Endothelial cell of umbilical vein (primary cell): ENCODE measurements at regions not wholly inside any gene's neighbourhood (a gene's known extent, or its start where the extent isn't known, plus 50 kb on each side); places are given as distances from the start of the nearest gene placed in this dataset.

Experiments used
- BruUV-seq: library from RNA; stranded (reverse); fragments of 400-500 nt; replicated peaks from 2 replicates; lab custom pipeline; 2021; lab: Mats Ljungman, UMichigan
- CTCF ChIA-PET: fragments of 300-600, 350-600 bp; sonication (Branson Sonifier 250); formaldehyde crosslinking; loops from one replicate; lab custom pipeline; 2021; ENCODE audit warnings: antibody characterized with exemption, inconsistent platforms; lab: Charles Lee
- POLR2A ChIA-PET: fragments of 300-600, 350-600 bp; sonication (Branson Sonifier 250); formaldehyde crosslinking; loops from one replicate; lab custom pipeline; 2021; ENCODE audit warnings: antibody characterized with exemption, inconsistent platforms; lab: Charles Lee
- DNase-seq: peaks from one replicate; pipeline ENCODE4 v3.0.0-alpha.2; 2011; ENCODE audit warnings: low read depth, low spot score
- FAIRE-seq: peaks from 2 replicates; lab custom pipeline; 2011; peaks lifted over from hg19 to GRCh38; lab: Jason Lieb, UNC
- H2AFZ ChIP-seq: 2 replicates; pipeline ENCODE4 v1.6.0; 2012; ENCODE audit warnings: low read depth, low read length, control low read depth, inconsistent platforms
- H3K27ac ChIP-seq: 2 replicates; pipeline ENCODE4 v1.5.1; 2011; ENCODE audit warnings: low read depth, mild to moderate bottlenecking, control low read depth, low read length, moderate library complexity; ENCODE audit not compliant: insufficient read depth
- H3K27me3 ChIP-seq, 2 experiments: 2 replicates each; pipeline versions ENCODE4 v1.6.0 to v1.6.1; 2011; ENCODE audit warnings: low read length in 2 of 2, mixed read lengths in 1 of 2; ENCODE audit not compliant: control insufficient read depth in 2 of 2, insufficient read depth in 2 of 2
- H3K36me3 ChIP-seq, 2 experiments: 2 replicates in 1 of 2; 3 replicates in 1 of 2; pipeline ENCODE4 v1.5.1; 2011; ENCODE audit warnings: low read length in 2 of 2, mild to moderate bottlenecking in 1 of 2, moderate library complexity in 1 of 2; ENCODE audit not compliant: control insufficient read depth in 2 of 2, insufficient read depth in 2 of 2; ENCODE audit errors: extremely low read depth in 1 of 2
- H3K4me1 ChIP-seq: 3 replicates; pipeline ENCODE4 v1.5.1; 2011; ENCODE audit warnings: mild to moderate bottlenecking, low read length; ENCODE audit not compliant: control insufficient read depth, insufficient read depth; ENCODE audit errors: extremely low read depth
- H3K4me2 ChIP-seq: 2 replicates; pipeline ENCODE4 v1.6.1; 2011; ENCODE audit warnings: low read length, control low read depth, mixed read lengths; ENCODE audit not compliant: insufficient read depth
- H3K4me3 ChIP-seq, 3 experiments: fragments of 200-600 bp in 1 of 3; sonication (generic), shearing (Covaris generic) in 1 of 3; replicated peaks in 1 of 3; 2 replicates each; pipeline ENCODE4 v1.5.1; 2011 to 2016; ENCODE audit warnings: control low read depth in 3 of 3, low read length in 3 of 3, mild to moderate bottlenecking in 2 of 3, inconsistent platforms in 1 of 3, low read depth in 1 of 3, moderate library complexity in 1 of 3; ENCODE audit not compliant: insufficient read depth in 1 of 3
- H3K79me2 ChIP-seq: 2 replicates; pipeline ENCODE4 v1.6.0; 2012; ENCODE audit warnings: low read length, inconsistent platforms; ENCODE audit not compliant: control insufficient read depth, insufficient read depth
- H3K9ac ChIP-seq: replicated peaks from 2 replicates; pipeline ENCODE3; 2011; ENCODE audit warnings: low read length, control low read depth; ENCODE audit not compliant: insufficient read depth; ENCODE audit errors: extremely low read depth
- H3K9me1 ChIP-seq: replicated peaks from 3 replicates; pipeline ENCODE4 v1.6.0; 2011; ENCODE audit warnings: mild to moderate bottlenecking, low read length; ENCODE audit not compliant: control insufficient read depth, insufficient read depth; ENCODE audit errors: extremely low read depth
- H3K9me3 ChIP-seq: replicated peaks from 2 replicates; pipeline ENCODE4 v1.5.1; 2012; ENCODE audit warnings: low read length, inconsistent platforms; ENCODE audit not compliant: control insufficient read depth, insufficient read depth
- H4K20me1 ChIP-seq: replicated peaks from 2 replicates; pipeline ENCODE3; 2011; ENCODE audit warnings: mild to moderate bottlenecking, low read length; ENCODE audit not compliant: control insufficient read depth, insufficient read depth; ENCODE audit errors: extremely low read depth
- CTCF ChIP-seq, 2 donors: IDR thresholded peaks; 1 replicate in 1 of 2; 2 replicates in 1 of 2; pipeline ENCODE4 v1.5.1; 2011; ENCODE audit warnings: low read length in 2 of 2, mild to moderate bottlenecking in 2 of 2, moderate library complexity in 2 of 2, control low read depth in 1 of 2, inconsistent platforms in 1 of 2, low read depth in 1 of 2; ENCODE audit not compliant: insufficient read depth in 1 of 2; ENCODE audit errors: extremely low read depth in 1 of 2
- FOS ChIP-seq: IDR thresholded peaks from 2 replicates; pipeline ENCODE4 v1.6.1; 2011; ENCODE audit warnings: mild to moderate bottlenecking, low read length, moderate library complexity, borderline replicate concordance; ENCODE audit not compliant: insufficient read depth
- GATA2 ChIP-seq: IDR thresholded peaks from 2 replicates; pipeline ENCODE4 v1.7.0; 2011; ENCODE audit warnings: low read depth, mild to moderate bottlenecking, moderate library complexity, mixed read lengths, low read length; ENCODE audit not compliant: insufficient read length, insufficient read depth
- JUN ChIP-seq: IDR thresholded peaks from 2 replicates; pipeline ENCODE4 v1.6.1; 2011; ENCODE audit warnings: borderline replicate concordance, low read depth; ENCODE audit not compliant: insufficient read length, insufficient read depth
- MAX ChIP-seq: IDR thresholded peaks from 2 replicates; pipeline ENCODE4 v1.6.1; 2011; ENCODE audit not compliant: insufficient read depth, insufficient read length
- POLR2AphosphoS5 ChIP-seq: IDR thresholded peaks from 2 replicates; pipeline ENCODE4 v1.6.1; 2012; ENCODE audit warnings: low read depth, mild to moderate bottlenecking, control low read depth, low read length, moderate library complexity; ENCODE audit not compliant: insufficient read depth
- dilution Hi-C: fragments of 300-500 bp; cut with MboI; formaldehyde crosslinking; loops from one replicate; pipeline ENCODE4 v1.15.0; 2019; ENCODE audit warnings: low sequenced_read_pairs; ENCODE audit not compliant: extremely low pct_ligation_motif_present
- intact Hi-C: fragments of 100-400 bp; cut with micrococcal nuclease; formaldehyde crosslinking; loops from one replicate; pipeline ENCODE4 v1.10.0; 2022

- no peak overlapping the region for H3K27ac ChIP-seq
- BruUV-seq, result no TSS peak
- dilution Hi-C loops (no loop called here), intact Hi-C loops (no loop called here)
- no peaks in the 10 kb centered on the region for H3K79me2 ChIP-seq
- no peaks in the 10 kb centered on the region for H3K9me3 ChIP-seq
- H3K27me3 ChIP-seq, result no peaks in the 10 kb centered on the region
- H2AFZ ChIP-seq, result no peak overlapping the region
- ChIA-PET CTCF (no interaction called here), POLR2A (no interaction called here)
- no peaks in the 10 kb centered on the region for H3K4me1 ChIP-seq
- H3K9me1 ChIP-seq, result no peaks in the 10 kb centered on the region
- H3K9ac ChIP-seq, result no peak overlapping the region
- FAIRE-seq (no peak), DNase-seq (no peak)
- TF ChIP-seq GATA2 (no peak), JUN (no peak), FOS (no peak), MAX (no peak), CTCF (IDR thresholded peaks at IDR 0.05; ENCODE audit: extremely low read depth in 1 of 2, insufficient read depth in 1 of 2, low read depth in 1 of 2, low read length in 2 of 2) (no peak), POLR2AphosphoS5 (no peak)
- no peaks in the 10 kb centered on the region for H3K36me3 ChIP-seq
- no peak overlapping the region for H3K4me2 ChIP-seq
- H4K20me1 ChIP-seq, result no peaks in the 10 kb centered on the region
- no peak overlapping the region for H3K4me3 ChIP-seq
Measured at GRCh38 chr5:158256096-158256495, 397.2 kb upstream of the CLINT1 start.
